ENCODE measurements at regions not wholly inside any gene's neighbourhood (a gene's known extent, or its start where the extent isn't known, plus 50 kb on each side); places are given as distances from the start of the nearest gene placed in this dataset.
A peak's percentile ranks its signal among the peaks of the same experiment; 100 is the strongest.

GRCh38 chr13:74973935-74974879, 507.8 kb downstream of the TBC1D4 start:
- DNase-seq (ENCODE audit: extremely low read depth, low read depth, low spot score) = no peak

- DNase-seq (ENCODE audit: extremely low read depth, low read depth, low spot score) = no peak
Measured at GRCh38 chr13:74969419-74969818, 512.5 kb downstream of the TBC1D4 start.

DNA sequence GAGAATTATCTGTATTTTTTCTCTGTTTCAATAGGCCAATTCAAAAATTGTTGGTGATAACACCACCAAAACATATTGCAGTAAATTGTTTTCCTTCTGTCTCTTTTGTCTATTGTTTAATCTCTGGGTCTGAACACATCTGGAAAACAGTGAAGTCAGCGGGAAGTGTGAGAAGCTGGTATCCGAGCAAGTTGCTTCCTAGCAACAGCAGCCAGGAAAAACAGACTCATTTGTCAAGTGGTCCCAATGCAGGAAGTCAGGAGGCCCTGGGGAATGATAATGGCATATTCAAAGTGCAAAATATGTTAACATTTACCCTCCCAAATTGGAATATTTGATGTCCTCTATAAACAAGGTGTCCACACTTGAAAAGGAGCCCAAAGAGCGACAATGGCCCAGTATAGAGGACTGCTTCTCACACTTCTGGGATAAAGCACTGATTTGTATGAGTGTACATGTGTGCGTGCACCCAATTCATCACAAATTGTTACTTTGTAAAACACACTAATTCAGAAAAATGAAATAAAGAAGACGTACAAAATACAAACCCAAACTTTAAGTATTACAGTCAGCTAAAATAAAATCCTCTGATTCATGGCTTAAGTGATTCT, 515.0 kb downstream of the TBC1D4 start:
- peak; percentile 52 for DNase-seq (ENCODE audit: extremely low read depth, low read depth, low spot score)

DNA sequence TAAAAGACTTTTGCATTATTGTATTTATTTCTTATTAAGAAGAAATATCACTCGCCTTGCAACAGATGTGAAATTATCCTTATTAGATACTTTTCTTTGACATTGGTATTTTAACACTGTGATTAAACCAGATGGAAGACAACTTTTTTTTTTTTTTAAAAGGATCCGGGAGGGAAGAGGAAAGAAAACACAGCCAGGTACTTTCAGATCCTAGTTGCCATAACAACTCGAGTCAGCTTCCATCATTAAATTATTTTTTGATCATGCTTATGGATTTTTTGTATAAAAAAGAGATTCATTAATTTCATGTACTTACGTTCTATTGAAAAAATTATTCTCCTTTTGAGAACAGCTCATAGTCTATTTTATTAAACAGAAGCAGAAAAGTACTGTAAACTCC, 515.7 kb downstream of the TBC1D4 start:
- no peak for DNase-seq (ENCODE audit: extremely low read depth, low read depth, low spot score)

DNA sequence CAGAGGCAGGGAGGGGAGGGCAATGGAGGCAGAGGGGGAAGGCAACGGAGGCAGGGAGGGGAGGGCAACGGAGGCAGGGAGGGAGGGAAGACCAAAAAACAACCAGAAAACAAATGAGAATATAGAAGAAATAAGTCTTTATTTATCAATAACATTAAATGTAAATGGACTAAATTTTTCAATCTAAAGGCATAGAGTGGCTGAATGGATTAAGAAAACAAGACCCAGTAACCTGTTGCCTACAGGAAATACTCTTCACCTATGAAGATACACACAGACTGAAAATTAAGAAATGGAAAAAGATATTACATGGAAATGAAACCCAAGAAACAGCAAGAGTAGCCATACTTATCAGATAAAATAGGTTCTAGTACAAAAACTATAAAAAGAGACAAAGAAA, 536.3 kb downstream of the TBC1D4 start:
- DNase-seq (ENCODE audit: extremely low read depth, low read depth, low spot score) = no peak

- no peak for DNase-seq (ENCODE audit: extremely low read depth, low read depth, low spot score)
Measured at GRCh38 chr13:74931698-74932433, 550.1 kb downstream of the TBC1D4 start.

DNA sequence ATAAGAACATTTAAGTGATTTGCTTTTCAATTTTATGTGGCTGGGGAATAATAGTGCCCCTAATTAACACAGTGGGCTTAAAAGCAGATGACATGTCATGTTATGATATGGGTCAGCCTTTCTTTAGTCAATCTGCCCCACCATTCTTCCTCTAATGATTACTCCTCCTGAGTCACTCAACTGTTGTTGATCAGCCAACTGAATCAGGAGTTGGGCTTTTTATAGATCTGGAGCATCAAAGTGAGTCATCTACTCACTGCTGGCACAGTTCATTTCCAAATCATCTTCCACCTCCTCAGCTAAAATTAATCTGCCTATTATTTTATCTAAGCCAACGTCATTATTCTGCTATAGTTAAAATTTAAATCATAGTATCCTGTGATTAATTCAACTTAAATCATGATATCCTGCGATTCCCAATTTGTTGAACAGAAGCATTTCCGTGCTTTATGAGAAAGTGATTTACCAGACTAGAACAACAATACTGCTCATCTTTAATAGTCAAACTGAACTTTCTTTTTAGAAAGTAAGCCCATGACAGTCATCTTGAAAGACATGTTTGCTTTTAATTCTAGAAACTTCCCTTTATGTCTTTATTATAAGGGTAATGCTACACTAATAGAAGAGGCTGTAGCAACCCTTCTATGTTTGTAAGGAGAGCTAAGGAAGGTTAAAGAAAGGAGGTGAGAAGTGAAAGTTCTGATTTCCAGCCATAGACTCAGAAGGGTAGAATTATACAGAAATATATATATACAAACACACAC, 551.4 kb downstream of the TBC1D4 start:
- DNase-seq (ENCODE audit: extremely low read depth, low read depth, low spot score) = no peak

DNA sequence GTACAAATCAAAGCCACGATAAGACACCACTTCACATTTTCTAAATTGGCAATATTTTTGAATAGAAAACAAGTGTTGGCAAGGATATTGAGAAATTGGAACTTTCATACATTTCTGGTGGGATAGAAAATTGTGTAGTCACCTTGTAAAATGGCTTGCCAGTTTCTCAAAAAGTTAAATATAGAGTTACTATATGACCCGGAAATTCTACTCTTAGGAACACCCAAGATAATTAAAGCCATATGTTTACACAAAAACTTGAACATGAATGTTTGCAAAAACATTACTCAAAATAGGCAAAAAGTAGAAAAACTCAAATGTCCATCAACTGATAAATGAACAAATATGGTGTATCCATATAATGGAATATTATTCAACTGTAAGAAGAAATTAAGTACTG, 552.5 kb downstream of the TBC1D4 start:
- DNase-seq (ENCODE audit: extremely low read depth, low read depth, low spot score) = no peak

DNA sequence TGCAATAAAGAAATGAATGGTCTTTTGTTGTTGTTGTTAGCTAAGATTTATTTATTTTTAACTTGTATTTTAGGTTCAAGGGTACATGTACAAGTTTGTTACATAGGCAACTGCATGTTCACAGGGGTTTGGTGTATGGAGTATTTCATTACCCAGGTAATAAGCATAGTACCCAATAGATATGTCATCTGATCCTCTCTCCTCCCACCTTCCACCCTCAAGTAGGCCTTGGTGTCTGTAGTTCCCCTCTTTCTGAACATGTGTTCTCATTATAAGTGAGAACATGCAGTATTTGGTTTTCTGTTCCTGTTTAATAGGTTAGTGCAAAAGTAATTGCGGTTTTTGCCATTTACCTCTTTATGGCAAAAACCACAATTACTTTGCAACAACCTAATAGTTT, 554.1 kb downstream of the TBC1D4 start:
- DNase-seq (ENCODE audit: extremely low read depth, low read depth, low spot score) = no peak

DNA sequence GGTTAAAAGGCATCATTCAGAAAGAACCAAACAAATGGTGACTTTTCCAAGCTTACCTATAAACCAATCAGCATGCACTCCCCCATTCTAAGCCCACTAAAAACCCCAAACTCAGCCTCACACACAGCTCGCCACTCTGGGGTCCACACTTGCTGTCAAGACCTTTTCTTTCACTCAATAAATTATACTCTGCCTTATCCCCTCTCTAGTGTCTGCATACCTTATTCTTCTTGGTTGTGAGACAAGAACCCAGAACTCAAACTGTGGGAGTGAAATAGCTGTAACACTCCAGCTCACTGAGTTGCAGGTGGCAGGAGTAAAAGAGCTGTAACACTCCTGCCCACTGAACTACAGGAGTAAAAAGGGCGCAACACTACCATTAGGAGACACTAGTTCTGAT, 559.0 kb downstream of the TBC1D4 start:
- no peak for DNase-seq (ENCODE audit: extremely low read depth, low read depth, low spot score)

- DNase-seq (ENCODE audit: extremely low read depth, low read depth, low spot score) = no peak
Measured at GRCh38 chr13:74921326-74921725, 560.6 kb downstream of the TBC1D4 start.

GRCh38 chr13:74920920-74921319, 561.0 kb downstream of the TBC1D4 start:
- no peak for DNase-seq (ENCODE audit: extremely low read depth, low read depth, low spot score)

DNA sequence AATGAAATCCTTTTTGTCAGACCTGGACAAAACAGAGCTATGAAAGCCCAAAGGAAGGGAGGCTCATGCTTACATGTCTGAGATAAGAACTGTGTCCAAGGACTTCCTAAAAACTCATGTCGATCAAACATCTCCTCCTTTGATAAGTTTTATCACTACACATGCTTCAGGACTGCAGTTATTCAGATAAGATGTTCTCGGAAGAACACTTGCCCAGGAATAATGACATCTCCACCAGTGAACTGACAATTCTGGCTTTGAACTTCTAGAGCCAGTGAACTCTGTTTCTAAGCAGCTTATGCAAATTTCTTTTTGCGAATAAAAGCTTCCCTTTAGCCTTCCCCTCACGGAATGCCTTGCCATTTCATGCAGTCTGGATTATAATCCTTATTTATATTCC, 561.6 kb downstream of the TBC1D4 start:
- no peak for DNase-seq (ENCODE audit: extremely low read depth, low read depth, low spot score)

DNA sequence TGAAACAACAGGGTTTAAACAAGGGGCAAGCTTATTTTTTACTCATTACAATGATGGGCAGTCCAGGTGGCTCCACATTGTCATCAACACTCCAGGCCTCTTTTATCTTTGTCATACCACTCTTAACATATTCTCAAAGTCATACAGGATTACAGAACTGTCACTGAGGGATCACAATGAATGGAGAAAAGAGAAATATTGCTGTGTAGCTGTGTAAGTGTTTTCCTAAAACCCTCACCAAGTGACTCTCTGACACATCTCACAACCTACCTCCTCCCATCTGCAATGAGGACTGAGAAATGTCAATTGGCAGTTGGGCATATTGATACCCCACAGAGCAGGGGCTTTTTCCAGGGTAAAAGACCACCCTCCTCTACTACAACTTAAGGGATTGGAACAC, 562.1 kb downstream of the TBC1D4 start:
- DNase-seq (ENCODE audit: extremely low read depth, low read depth, low spot score) = no peak

DNA sequence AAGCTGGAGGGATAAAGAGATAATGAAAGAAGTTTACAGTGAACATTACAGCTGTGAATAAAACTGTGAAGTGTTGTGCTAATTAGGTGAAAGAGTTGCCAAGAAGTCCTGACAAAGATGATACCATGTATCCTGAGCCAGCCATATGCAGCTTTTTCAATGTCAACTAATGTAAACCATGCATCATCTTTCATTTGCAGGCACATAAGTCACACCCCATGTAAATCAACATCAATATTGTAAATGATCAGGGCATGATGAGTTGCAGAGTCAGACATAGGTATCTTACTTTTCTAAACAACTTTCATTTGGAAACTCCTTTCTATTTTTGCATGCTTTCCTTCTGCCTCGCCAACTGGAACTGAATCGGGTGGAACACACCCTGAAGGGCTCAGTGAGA, 569.1 kb downstream of the TBC1D4 start:
- DNase-seq (ENCODE audit: extremely low read depth, low read depth, low spot score) = no peak

- DNase-seq (ENCODE audit: extremely low read depth, low read depth, low spot score) = peak; percentile 52
Measured at GRCh38 chr13:74910415-74910814, 571.6 kb downstream of the TBC1D4 start.

- peak; percentile 41 for DNase-seq (ENCODE audit: extremely low read depth, low read depth, low spot score)
Measured at GRCh38 chr13:74907788-74908187, 574.2 kb downstream of the TBC1D4 start.

DNA sequence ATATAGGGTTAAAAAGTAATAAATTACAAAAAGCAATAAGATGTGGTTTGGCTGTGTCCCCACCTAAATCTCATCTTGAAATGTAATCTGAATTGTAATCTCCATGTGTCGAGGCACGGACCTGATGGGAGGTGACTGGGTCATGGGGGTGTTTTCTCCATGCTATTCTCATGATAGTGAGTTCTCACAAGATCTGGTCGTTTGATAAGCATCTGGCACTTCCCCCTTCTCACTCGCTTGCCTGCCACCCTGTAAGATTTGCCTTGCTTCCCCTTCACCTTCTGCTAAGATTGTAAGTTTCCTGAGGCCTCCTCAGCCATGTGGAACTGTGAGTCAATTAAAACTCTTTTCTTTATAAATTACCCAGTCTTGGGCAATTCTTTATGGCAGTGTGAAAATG, 577.4 kb downstream of the TBC1D4 start:
- DNase-seq (ENCODE audit: extremely low read depth, low read depth, low spot score) = no peak

DNA sequence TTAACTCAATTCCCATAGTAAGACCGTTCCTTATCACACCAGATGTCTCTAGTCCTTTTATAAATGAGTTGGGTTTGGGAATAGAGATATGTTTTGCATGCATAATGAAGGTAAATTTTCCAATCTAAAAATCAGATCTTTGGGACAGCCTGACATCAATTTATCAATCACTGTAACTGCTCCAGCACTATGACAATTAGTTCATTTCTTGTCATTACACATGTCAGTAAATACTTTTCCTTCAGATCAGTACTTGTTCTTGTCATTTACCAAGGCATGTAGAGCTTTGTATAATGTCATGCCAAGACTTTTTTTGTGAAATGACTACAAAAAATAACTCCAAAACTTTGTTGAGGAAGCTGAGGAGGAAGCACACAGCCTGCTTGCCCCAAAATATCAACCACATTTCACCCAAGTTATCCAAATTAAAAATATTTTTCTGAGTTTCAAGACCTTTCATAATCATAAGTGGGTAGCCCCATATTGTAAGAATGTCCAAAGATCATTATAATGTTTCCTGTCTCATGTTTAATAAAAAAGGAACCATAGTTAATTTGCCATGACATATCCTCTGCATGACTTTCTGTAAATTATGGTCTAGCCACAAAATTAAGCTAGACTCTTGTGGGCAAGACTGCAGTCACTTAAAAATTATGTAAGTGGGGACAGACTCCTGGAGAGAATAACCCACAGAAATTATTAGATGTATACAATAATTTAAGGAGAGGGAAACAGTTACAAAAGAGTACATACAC, 586.8 kb downstream of the TBC1D4 start:
- no peak for DNase-seq (ENCODE audit: extremely low read depth, low read depth, low spot score)

DNA sequence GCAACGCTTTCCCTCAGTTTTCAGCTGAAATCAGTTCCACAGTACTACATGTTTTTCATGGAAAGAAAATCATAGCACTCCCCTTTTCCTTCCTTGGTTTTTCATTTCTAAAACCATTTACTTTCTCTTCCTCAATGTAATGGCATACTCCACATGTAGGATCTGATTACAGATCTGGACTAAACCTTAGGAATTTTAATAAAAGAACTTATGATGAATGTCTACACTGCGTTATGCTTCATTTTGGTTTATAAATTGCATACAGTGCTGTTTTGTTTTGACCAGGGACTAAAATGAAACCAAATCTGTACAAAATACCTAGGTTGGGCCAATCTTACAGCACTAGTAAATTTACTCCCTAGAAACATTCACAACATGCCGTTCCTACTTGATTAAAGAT, 589.9 kb downstream of the TBC1D4 start:
- DNase-seq (ENCODE audit: extremely low read depth, low read depth, low spot score) = no peak

All from glomerular endothelial cell (primary cell).